HG02642 (cell line): ENCODE measurements at regions not wholly inside any gene's neighbourhood (a gene's known extent, or its start where the extent isn't known, plus 50 kb on each side); places are given as distances from the start of the nearest gene placed in this dataset.

Source experiments
- ATAC-seq: cut with Tn5 transposase; IDR thresholded peaks from one replicate; pipeline ENCODE4 v1.9.1; 2021; ENCODE audit warnings: mild to moderate bottlenecking; ENCODE audit not compliant: unreplicated experiment, poor library complexity

GRCh38 chr6:154885214-154885613 is 109.9 kb upstream of the TIAM2 start:
- no peak for ATAC-seq

DNA sequence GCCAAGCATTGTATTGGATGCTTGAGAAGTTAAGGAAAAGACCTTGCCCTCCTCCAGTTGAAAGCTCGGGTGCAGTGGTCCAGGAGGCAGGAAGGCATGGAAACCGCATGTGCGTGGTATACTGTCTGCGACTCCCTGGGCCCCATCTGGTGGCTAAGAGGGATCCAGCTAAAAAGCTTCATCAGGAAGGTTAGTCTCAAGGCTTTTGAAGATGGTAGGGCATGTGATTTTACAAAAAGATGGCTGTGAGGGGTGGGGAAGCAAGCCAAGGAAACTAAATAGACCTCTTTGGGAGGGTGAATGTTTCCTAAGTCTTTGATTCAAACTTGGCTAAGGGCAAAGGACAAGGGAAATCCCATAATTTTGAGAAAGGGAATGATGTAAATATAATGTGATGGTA is 109.1 kb upstream of the TIAM2 start:
- ATAC-seq, result no peak

DNA sequence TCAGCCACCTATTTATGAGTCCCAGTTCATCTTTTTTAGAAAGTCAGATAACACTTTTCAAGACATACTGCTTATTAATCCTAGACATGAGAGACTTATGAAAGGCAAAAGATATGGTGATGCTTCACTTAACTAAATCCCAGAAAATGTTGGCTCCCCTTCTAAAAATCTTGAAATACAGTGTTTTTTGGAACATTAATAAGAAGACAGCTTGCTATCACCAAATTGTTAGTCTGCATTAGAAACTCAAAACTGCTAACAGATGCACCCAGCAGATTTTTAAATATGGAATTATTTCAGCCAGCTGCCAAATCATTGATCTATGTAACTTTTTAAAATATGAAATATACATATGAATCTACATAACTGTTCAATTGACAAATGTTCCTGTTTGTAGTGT is 108.6 kb upstream of the TIAM2 start:
- ATAC-seq, result no peak

GRCh38 chr6:154887051-154887450 is 108.1 kb upstream of the TIAM2 start:
- no peak for ATAC-seq

DNA sequence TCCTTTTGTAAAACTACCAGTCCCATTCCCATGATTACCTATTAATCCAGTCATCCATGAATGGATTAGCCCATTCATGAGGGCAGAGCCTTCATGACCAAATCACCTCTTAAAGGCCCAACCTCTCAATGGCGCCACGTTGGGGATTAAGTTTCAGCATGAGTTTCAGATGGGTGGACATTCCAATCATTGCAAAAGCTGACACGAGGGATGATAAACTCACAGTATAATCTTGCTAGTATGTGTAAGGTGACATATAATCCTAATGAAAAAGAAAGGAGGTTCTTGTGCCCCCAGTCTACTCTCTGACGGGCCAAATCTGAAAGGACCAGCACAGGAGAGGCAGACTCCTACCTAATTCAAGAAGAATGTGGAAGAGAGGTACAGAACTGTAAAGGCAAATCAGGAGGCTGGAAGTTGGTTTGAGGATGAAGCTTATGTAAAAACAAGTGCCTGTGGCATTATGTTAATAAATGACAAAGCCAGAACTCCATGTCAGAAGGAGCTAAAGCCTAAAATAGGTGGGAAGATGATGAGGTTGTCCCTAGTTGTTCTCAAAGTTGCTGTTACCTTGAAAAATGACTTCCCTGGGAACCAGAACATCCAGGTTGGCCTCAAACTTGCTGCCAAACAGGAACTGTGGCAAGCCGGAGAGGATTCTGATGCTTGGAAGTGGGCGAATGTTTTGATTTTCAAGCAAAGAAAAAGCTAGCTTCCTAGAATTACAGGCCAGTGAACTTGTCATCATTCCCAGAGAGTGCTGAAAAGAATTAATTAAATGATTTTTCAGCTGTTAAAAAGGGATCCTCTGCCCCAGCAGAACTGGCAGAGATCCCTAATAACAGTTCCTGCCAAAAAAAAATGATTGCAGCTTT is 106.5 kb upstream of the TIAM2 start:
- ATAC-seq, result no peak

GRCh38 chr6:154890874-154891273 is 104.2 kb upstream of the TIAM2 start:
- ATAC-seq, result no peak

- no peak for ATAC-seq
These were observed 103.2 kb upstream of the TIAM2 start for GRCh38 chr6:154891901-154892300.

GRCh38 chr6:154893917-154894316 is 101.2 kb upstream of the TIAM2 start:
- ATAC-seq, result no peak

- no peak for ATAC-seq
These were observed 100.2 kb upstream of the TIAM2 start for GRCh38 chr6:154894902-154895301.

DNA sequence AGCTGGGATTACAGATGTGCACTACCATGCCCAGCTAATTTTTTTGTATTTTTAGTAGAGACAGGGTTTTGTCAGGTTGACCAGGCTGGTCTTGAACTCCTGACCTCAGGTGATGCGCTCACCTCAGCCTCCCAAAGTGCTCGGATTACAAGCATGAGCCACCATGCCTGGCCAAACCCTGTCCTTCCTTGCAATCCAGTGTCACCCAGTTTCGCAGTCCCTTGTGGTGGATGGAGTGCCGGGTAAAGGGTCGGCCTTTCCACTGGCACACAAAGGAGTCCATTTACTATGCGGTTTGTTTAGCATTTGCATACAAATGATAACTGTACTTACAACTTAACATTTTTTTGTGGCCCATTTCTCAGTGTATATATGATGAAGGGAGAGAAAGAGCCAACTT is 99.3 kb upstream of the TIAM2 start:
- ATAC-seq, result no peak

- no peak for ATAC-seq
These were observed 96.3 kb upstream of the TIAM2 start for GRCh38 chr6:154898821-154899220.

GRCh38 chr6:154899824-154900463 is 95.2 kb upstream of the TIAM2 start:
- no peak for ATAC-seq

DNA sequence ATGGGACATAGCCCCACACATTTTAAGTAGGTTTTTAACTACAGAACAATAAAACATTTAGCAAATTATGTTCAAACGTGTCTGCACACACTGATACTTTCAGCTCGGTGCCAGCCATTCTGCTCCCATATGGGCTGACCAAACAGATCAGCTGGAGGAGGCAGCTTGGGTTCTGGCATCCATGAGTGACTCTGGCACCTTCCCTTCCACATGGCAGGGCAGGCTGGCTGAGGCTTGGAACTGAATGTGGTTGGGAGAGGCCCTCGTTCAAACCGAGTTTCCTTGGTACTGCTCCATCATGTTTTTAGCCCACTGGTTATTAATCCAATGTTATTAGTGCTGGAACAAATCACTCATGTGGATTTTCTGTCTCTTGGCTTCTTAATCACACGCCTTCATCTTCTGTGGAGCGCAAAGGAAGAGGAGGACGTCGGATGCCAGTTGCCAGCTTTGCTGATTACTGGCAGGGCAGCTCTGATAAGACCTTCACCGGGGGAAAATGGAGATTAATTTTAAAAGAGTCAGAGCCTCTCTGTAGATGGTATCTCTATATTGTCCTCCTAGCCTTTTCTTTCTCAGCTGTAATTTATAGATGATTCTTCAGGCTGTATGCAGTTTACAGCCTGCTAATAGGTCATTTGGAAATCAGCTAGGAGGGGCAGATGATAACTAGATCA is 93.1 kb upstream of the TIAM2 start:
- no peak for ATAC-seq

DNA sequence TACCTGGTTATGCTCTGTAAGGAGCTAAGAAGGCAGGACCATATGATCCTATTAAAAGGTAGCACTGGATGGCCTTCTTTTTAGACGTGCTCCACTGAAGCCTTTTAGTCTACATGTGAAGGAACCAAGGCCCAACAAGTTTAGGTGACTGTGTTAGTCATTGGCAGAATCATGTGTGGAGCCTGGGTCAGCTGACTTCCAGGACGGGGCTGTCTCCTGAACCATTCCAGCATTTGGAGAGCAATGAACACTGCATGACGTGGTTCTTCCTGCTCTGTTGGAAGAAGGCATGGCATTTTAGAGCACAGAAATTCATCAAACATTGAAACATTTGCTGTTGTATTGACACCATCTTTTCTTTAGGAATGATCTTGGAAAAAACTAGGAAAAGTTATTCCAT is 87.8 kb upstream of the TIAM2 start:
- no peak for ATAC-seq

DNA sequence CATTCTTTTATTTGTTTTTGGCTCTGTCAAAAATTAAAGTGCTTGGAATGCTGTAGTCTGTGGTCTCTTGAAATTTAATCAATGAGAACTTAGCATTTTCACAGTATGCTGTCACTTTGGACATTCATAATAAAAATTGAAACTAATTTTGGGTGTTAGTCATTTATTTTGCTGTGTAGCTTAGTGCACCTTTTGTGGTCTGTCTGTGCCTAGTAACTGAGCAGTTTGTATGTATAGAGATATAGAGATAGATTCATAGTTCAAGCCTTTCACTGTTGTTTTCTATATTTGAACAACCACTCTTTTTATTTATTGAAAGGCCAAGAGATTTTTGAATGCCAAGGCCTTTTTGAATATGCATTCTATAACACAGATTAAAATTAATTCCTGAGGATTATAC is 86.4 kb upstream of the TIAM2 start:
- ATAC-seq, result no peak

DNA sequence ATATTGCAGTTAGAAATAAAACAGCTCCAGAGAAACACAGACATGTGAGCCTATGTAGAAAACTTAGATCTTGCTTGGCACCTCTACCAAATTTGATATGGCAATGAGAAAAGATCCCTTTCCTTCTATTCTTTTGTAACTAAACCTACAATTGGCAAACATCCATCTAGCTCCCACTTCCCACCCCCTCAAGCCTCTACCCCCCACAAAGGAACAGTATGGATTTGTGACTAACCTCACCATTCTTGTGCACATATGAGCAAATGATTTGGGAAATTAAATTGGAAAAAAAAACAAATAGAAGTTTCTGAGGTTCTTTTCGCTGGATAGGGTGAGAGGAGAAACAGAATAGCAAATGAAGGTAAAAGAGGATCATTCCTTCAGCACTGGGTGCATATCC is 85.8 kb upstream of the TIAM2 start:
- no peak for ATAC-seq

DNA sequence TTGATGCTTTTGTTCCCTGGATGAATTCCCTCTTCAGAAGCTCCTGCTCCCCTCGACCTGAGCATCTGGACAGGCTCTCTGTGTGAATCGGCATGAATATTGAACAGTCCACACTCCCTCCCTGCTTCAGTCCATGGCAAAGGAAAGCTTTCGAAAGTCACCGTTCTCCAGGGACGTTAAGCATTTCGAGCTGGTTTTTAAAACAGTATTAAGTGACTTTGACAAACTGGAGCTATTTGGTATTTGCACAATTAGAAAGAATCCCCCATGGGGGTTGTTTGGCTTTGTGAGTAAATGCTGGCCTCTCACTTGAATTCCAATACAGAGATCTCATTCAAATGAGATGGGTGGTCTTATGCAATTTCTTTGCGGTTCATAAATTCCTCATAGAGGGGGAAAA is 85.3 kb upstream of the TIAM2 start:
- no peak for ATAC-seq

- no peak for ATAC-seq
These were observed 80.8 kb upstream of the TIAM2 start for GRCh38 chr6:154914288-154914687.

- no peak for ATAC-seq
These were observed 78.3 kb upstream of the TIAM2 start for GRCh38 chr6:154916857-154917256.

- ATAC-seq, result no peak
These were observed 77.2 kb upstream of the TIAM2 start for GRCh38 chr6:154917941-154918340.

GRCh38 chr6:154919806-154920205 is 75.3 kb upstream of the TIAM2 start:
- ATAC-seq, result no peak
